ENCODE measurements at regions not wholly inside any gene's neighbourhood (a gene's known extent, or its start where the extent isn't known, plus 50 kb on each side); places are given as distances from the start of the nearest gene placed in this dataset.

- Histone ChIP-seq H3K36me3 (ENCODE audit: control insufficient read depth, insufficient read depth, low read length) (no peaks in the 10 kb centered on the region), H3K4me3 (ENCODE audit: low read depth, low read length) (no peak overlapping the region), H3K27me3 (ENCODE audit: control insufficient read depth, insufficient read depth, low read length) (no peaks in the 10 kb centered on the region)
- no peak for DNase-seq (ENCODE audit: low read depth)
- TF ChIP-seq, protein P1, sequence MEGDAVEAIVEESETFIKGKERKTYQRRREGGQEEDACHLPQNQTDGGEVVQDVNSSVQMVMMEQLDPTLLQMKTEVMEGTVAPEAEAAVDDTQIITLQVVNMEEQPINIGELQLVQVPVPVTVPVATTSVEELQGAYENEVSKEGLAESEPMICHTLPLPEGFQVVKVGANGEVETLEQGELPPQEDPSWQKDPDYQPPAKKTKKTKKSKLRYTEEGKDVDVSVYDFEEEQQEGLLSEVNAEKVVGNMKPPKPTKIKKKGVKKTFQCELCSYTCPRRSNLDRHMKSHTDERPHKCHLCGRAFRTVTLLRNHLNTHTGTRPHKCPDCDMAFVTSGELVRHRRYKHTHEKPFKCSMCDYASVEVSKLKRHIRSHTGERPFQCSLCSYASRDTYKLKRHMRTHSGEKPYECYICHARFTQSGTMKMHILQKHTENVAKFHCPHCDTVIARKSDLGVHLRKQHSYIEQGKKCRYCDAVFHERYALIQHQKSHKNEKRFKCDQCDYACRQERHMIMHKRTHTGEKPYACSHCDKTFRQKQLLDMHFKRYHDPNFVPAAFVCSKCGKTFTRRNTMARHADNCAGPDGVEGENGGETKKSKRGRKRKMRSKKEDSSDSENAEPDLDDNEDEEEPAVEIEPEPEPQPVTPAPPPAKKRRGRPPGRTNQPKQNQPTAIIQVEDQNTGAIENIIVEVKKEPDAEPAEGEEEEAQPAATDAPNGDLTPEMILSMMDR (IDR thresholded peaks at IDR 0.05; ENCODE audit: insufficient read depth, low read length, poor library complexity, severe bottlenecking) = no peak
Observed at GRCh38 chr1:105684714-105685113, 1371.8 kb upstream of the PRMT6 start.

- no peak for DNase-seq (ENCODE audit: low read depth)
- TF ChIP-seq, protein P1 (IDR thresholded peaks at IDR 0.05; ENCODE audit: insufficient read depth, low read length, poor library complexity, severe bottlenecking) = no peak
- H3K4me3 ChIP-seq (ENCODE audit: low read depth, low read length) = no peak overlapping the region
- no peaks in the 10 kb centered on the region for H3K27me3 ChIP-seq (ENCODE audit: control insufficient read depth, insufficient read depth, low read length)
- H3K36me3 ChIP-seq (ENCODE audit: control insufficient read depth, insufficient read depth, low read length) = no peaks in the 10 kb centered on the region
Observed at GRCh38 chr1:105686026-105686425, 1370.4 kb upstream of the PRMT6 start.

GRCh38 chr1:105686874-105687690 lies 1369.4 kb upstream of the PRMT6 start:
- no peaks in the 10 kb centered on the region for H3K36me3 ChIP-seq (ENCODE audit: control insufficient read depth, insufficient read depth, low read length)
- no peak for DNase-seq (ENCODE audit: low read depth)
- no peak overlapping the region for H3K4me3 ChIP-seq (ENCODE audit: low read depth, low read length)
- H3K27me3 ChIP-seq (ENCODE audit: control insufficient read depth, insufficient read depth, low read length) = no peaks in the 10 kb centered on the region
- TF ChIP-seq, protein P1 (IDR thresholded peaks at IDR 0.05; ENCODE audit: insufficient read depth, low read length, poor library complexity, severe bottlenecking) = no peak

- TF ChIP-seq, protein P1 (IDR thresholded peaks at IDR 0.05; ENCODE audit: insufficient read depth, low read length, poor library complexity, severe bottlenecking) = no peak
- no peaks in the 10 kb centered on the region for H3K36me3 ChIP-seq (ENCODE audit: control insufficient read depth, insufficient read depth, low read length)
- no peak for DNase-seq (ENCODE audit: low read depth)
- H3K27me3 ChIP-seq (ENCODE audit: control insufficient read depth, insufficient read depth, low read length) = no peaks in the 10 kb centered on the region
- H3K4me3 ChIP-seq (ENCODE audit: low read depth, low read length) = no peak overlapping the region
Observed at GRCh38 chr1:105700723-105701122, 1355.8 kb upstream of the PRMT6 start.

DNA sequence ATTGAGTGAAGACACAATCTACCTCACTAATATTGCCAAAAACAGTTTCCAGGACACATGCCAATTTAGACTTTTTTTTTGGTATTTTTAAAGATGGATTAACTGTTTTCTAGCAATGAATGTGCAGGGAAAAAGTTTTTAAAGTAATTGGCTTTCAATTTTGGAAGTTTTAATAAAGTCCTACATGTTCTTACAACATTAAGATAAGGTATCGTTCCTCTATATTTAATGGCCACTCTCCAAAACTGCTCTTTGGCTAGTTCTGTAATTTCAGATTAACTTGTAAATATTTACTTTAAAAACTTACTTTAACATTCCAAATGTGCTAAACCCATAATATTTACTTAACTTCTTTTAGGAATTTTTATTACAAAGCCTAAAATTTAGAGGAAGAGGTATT lies 1332.2 kb upstream of the PRMT6 start:
- TF ChIP-seq, protein P1 (IDR thresholded peaks at IDR 0.05; ENCODE audit: insufficient read depth, low read length, poor library complexity, severe bottlenecking) = no peak
- Histone ChIP-seq H3K36me3 (ENCODE audit: control insufficient read depth, insufficient read depth, low read length) (no peaks in the 10 kb centered on the region), H3K4me3 (ENCODE audit: low read depth, low read length) (no peak overlapping the region), H3K27me3 (ENCODE audit: control insufficient read depth, insufficient read depth, low read length) (no peaks in the 10 kb centered on the region)
- DNase-seq (ENCODE audit: low read depth) = no peak

DNA sequence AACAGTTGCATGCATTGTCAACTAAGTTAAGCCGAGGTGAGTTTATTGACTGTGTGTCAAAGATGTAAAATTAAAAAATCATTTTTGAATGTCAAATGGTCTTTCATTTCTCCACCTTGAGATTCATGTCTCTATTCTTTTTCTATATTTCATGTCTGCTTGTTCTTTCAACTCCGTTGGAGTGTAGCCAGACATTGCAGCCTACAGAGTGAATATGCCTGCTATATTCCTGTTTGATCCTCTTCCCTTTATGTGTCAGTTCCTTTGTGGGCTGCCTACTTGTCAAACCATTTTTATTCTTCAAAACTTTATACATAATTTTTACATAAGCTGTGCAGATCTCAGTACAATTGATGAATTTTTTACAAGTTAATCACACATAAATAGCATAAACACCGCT lies 1325.8 kb upstream of the PRMT6 start:
- no peaks in the 10 kb centered on the region for H3K27me3 ChIP-seq (ENCODE audit: control insufficient read depth, insufficient read depth, low read length)
- no peak overlapping the region for H3K4me3 ChIP-seq (ENCODE audit: low read depth, low read length)
- TF ChIP-seq, protein P1 (IDR thresholded peaks at IDR 0.05; ENCODE audit: insufficient read depth, low read length, poor library complexity, severe bottlenecking) = no peak
- DNase-seq (ENCODE audit: low read depth) = no peak
- H3K36me3 ChIP-seq (ENCODE audit: control insufficient read depth, insufficient read depth, low read length) = no peaks in the 10 kb centered on the region
